HCT116 (cell line): ENCODE measurements at regions not wholly inside any gene's neighbourhood (a gene's known extent, or its start where the extent isn't known, plus 50 kb on each side); places are given as distances from the start of the nearest gene placed in this dataset.

Experiments
- ATAC-seq: fragments of 200-7000 bp; cut with Tn5 transposase; 2 replicates; pipeline ENCODE4 v1.9.1; 2020; ENCODE audit warnings: mild to moderate bottlenecking, moderate library complexity
- BruUV-seq: library from RNA; stranded (reverse); fragments of 400-500 nt; replicated peaks from 2 replicates; lab custom pipeline; 2021; lab: Mats Ljungman, UMichigan
- CTCF ChIA-PET: fragments of 300-600 bp; sonication (Branson Sonifier 250); formaldehyde crosslinking; loops from one replicate; lab custom pipeline; 2021; ENCODE audit warnings: antibody characterized with exemption; lab: Charles Lee
- POLR2A ChIA-PET: fragments of 300-600, 350-600 bp; sonication (Branson Sonifier 250); formaldehyde crosslinking; loops from one replicate; lab custom pipeline; 2021; ENCODE audit warnings: antibody characterized with exemption; lab: Charles Lee
- RAD21 ChIA-PET, 2 experiments: fragments of 300-600 bp; sonication (Branson Sonifier 250); formaldehyde crosslinking; loops; one replicate each; lab custom pipeline; 2023; ENCODE audit warnings: low total read pairs in 2 of 2; ENCODE audit not compliant: uncharacterized antibody in 2 of 2, unreplicated experiment in 2 of 2, low non-redundant PET in 1 of 2; lab: Charles Lee
- DNase-seq: peaks from one replicate; pipeline ENCODE4 v3.0.0-alpha.2; 2010; ENCODE audit warnings: low read depth, low spot score
- H2AFZ ChIP-seq: fragments of 200-600 bp; shearing (Covaris generic), sonication (generic); 2 replicates; pipeline ENCODE4 v1.6.1; 2017; ENCODE audit warnings: low read depth, mixed run types, mixed read lengths, antibody characterized with exemption, low read length; ENCODE audit not compliant: poor library complexity, severe bottlenecking
- H3K27ac ChIP-seq: 2 replicates; pipeline ENCODE4 v1.5.1; 2012; ENCODE audit warnings: low read depth, low read length
- H3K27me3 ChIP-seq: fragments of 200-600 bp; sonication (generic); 2 replicates; pipeline ENCODE4 v1.6.1; 2016; ENCODE audit warnings: mixed run types, low read length, mixed read lengths; ENCODE audit not compliant: insufficient read depth
- H3K36me3 ChIP-seq, 2 experiments: fragments of 200-500 bp in 1 of 2; fragments of 200-600 bp in 1 of 2; sonication (Bioruptor generic) in 1 of 2; sonication (generic) in 1 of 2; 2 replicates each; pipeline versions ENCODE4 v1.5.1 to v1.6.1; 2014 to 2016; ENCODE audit warnings: low read length in 2 of 2, inconsistent platforms in 1 of 2, mixed read lengths in 1 of 2, mixed run types in 1 of 2; ENCODE audit not compliant: insufficient read depth in 2 of 2, control insufficient read depth in 1 of 2
- H3K4me1 ChIP-seq, 2 experiments: fragments of 200-600 bp in 1 of 2; sonication (generic) in 1 of 2; 2 replicates each; pipeline versions ENCODE4 v1.5.1 to v1.6.1; 2012 to 2017; ENCODE audit warnings: low read length in 2 of 2, inconsistent platforms in 1 of 2, mild to moderate bottlenecking in 1 of 2, mixed read lengths in 1 of 2, mixed run types in 1 of 2, moderate library complexity in 1 of 2; ENCODE audit not compliant: insufficient read depth in 2 of 2, control insufficient read depth in 1 of 2
- H3K4me2 ChIP-seq: fragments of 200-600 bp; sonication (generic); 2 replicates; pipeline ENCODE4 v1.6.1; 2017; ENCODE audit warnings: mixed run types, low read length, mixed read lengths
- H3K4me3 ChIP-seq, 2 experiments: fragments of 200-600 bp in 1 of 2; sonication (generic) in 1 of 2; replicated peaks in 1 of 2; 2 replicates each; pipeline ENCODE4 v1.5.1; 2011 to 2016; ENCODE audit warnings: low read length in 2 of 2, control low read depth in 1 of 2, low read depth in 1 of 2, mild to moderate bottlenecking in 1 of 2, mixed read lengths in 1 of 2, mixed run types in 1 of 2
- H3K79me2 ChIP-seq: fragments of 200-600 bp; sonication (generic); 2 replicates; pipeline ENCODE4 v1.6.1; 2017; ENCODE audit warnings: mild to moderate bottlenecking, mixed run types, low read length, moderate library complexity, mixed read lengths; ENCODE audit not compliant: insufficient read depth
- H3K9ac ChIP-seq: fragments of 200-600 bp; sonication (generic); 2 replicates; pipeline ENCODE4 v1.6.1; 2016; ENCODE audit warnings: low read length, mixed read lengths
- H3K9me2 ChIP-seq: fragments of 200-600 bp; sonication (generic), shearing (Covaris generic); 2 replicates; pipeline ENCODE4 v1.6.1; 2017; ENCODE audit warnings: mixed run types, mild to moderate bottlenecking, moderate library complexity; ENCODE audit not compliant: insufficient read depth
- H3K9me3 ChIP-seq, 2 experiments: fragments of 200-500 bp in 1 of 2; fragments of 200-600 bp in 1 of 2; sonication (Bioruptor generic) in 1 of 2; sonication (generic) in 1 of 2; 2 replicates each; pipeline ENCODE4 v1.6.1; 2014 to 2017; ENCODE audit warnings: low read length in 2 of 2, mixed read lengths in 2 of 2, inconsistent platforms in 1 of 2, low read depth in 1 of 2, mild to moderate bottlenecking in 1 of 2, mixed run types in 1 of 2, moderate library complexity in 1 of 2; ENCODE audit not compliant: control insufficient read depth in 1 of 2, insufficient read depth in 1 of 2
- H4K20me1 ChIP-seq: fragments of 200-600 bp; sonication (generic), shearing (Covaris generic); 2 replicates; pipeline ENCODE4 v1.6.1; 2017; ENCODE audit warnings: mixed run types, mild to moderate bottlenecking, moderate library complexity; ENCODE audit not compliant: insufficient read depth
- CEBPB ChIP-seq: IDR thresholded peaks from 2 replicates; pipeline ENCODE4 v1.6.1; 2012; ENCODE audit warnings: low read depth
- EGR1 ChIP-seq: IDR thresholded peaks from 2 replicates; pipeline ENCODE4 v1.6.1; 2012; ENCODE audit warnings: low read depth
- EZH2 ChIP-seq: fragments of 200-600 bp; sonication (generic); IDR thresholded peaks from 2 replicates; pipeline ENCODE4 v1.6.1; 2017; ENCODE audit warnings: antibody characterized with exemption, mixed run types
- EZH2phosphoT487 ChIP-seq: fragments of 200-600 bp; IDR thresholded peaks from 2 replicates; pipeline ENCODE4 v1.6.1; 2018; ENCODE audit warnings: antibody characterized with exemption, borderline replicate concordance
- POLR2A ChIP-seq: IDR thresholded peaks from 2 replicates; pipeline ENCODE4 v1.7.0; 2011; ENCODE audit warnings: borderline replicate concordance; ENCODE audit not compliant: insufficient read depth, insufficient read length; ENCODE audit errors: extremely low read depth
- REST ChIP-seq: IDR thresholded peaks from 2 replicates; pipeline ENCODE4 v1.6.1; 2012; ENCODE audit warnings: low read depth
- SP1 ChIP-seq: IDR thresholded peaks from 2 replicates; pipeline ENCODE4 v1.6.1; 2012; ENCODE audit warnings: low read depth
- TCF7L2 ChIP-seq: IDR thresholded peaks from 2 replicates; pipeline ENCODE4 v1.7.0; 2011; ENCODE audit warnings: borderline replicate concordance, inconsistent platforms; ENCODE audit not compliant: insufficient read depth, insufficient read length; ENCODE audit errors: extremely low read depth
- intact Hi-C: fragments of 100-400 bp; cut with micrococcal nuclease; formaldehyde crosslinking; loops from 2 replicates; pipeline ENCODE4 v1.10.0; 2022
- TF ChIP-seq, protein P1 (sequence below): IDR thresholded peaks from 2 replicates; pipeline ENCODE4 v1.6.1; 2012
- TF ChIP-seq, protein P2 (sequence below): IDR thresholded peaks from 2 replicates; pipeline ENCODE4 v1.6.1; 2012

GRCh38 chr5:7210549-7210948, 185.4 kb upstream of the ADCY2 start:
- H3K27me3 ChIP-seq: no peaks in the 10 kb centered on the region
- ChIA-PET POLR2A (no interaction called here), CTCF (no interaction called here), RAD21 (no interaction called here)
- intact Hi-C loops: no loop called here
- H3K4me1 ChIP-seq: no peaks in the 10 kb centered on the region
- no peak overlapping the region for H3K27ac ChIP-seq
- no peak overlapping the region for H3K9ac ChIP-seq
- peaks cover 0 to 19% of the 10 kb centered on the region in 2 experiments; a peak in 2 of 4 replicates for H3K9me3 ChIP-seq
- no peak overlapping the region for H2AFZ ChIP-seq
- H3K79me2 ChIP-seq: no peaks in the 10 kb centered on the region
- H3K36me3 ChIP-seq: no peaks in the 10 kb centered on the region
- no peaks in the 10 kb centered on the region for H3K9me2 ChIP-seq
- TF ChIP-seq EZH2 (no peak), POLR2A (no peak), REST (no peak), EGR1 (no peak), TCF7L2 (no peak), SP1 (no peak), EZH2phosphoT487 (no peak), CEBPB (no peak)
- TF ChIP-seq, protein P1, sequence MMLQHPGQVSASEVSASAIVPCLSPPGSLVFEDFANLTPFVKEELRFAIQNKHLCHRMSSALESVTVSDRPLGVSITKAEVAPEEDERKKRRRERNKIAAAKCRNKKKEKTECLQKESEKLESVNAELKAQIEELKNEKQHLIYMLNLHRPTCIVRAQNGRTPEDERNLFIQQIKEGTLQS: no peak
- TF ChIP-seq, protein P2, sequence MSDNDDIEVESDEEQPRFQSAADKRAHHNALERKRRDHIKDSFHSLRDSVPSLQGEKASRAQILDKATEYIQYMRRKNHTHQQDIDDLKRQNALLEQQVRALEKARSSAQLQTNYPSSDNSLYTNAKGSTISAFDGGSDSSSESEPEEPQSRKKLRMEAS: no peak
- no peak for DNase-seq
- H3K4me2 ChIP-seq: no peak overlapping the region
- no peaks in the 10 kb centered on the region for H4K20me1 ChIP-seq
- no peak for ATAC-seq
- BruUV-seq: no TSS peak
- H3K4me3 ChIP-seq: no peak overlapping the region
